RWPE1 (cell line): ENCODE measurements at regions not wholly inside any gene's neighbourhood (a gene's known extent, or its start where the extent isn't known, plus 50 kb on each side); places are given as distances from the start of the nearest gene placed in this dataset.
A peak's percentile ranks its signal among the peaks of the same experiment; 100 is the strongest.

ENCODE experiments used
- CTCF ChIA-PET: fragments of 350-600 bp; sonication (Branson Sonifier 250); formaldehyde crosslinking; extraction: SDS; loops from one replicate; lab custom pipeline; 2021; lab: Yijun Ruan, JAX
- POLR2A ChIA-PET: fragments of 400-600 bp; formaldehyde crosslinking; extraction: SDS; loops from one replicate; lab custom pipeline; 2020; ENCODE audit warnings: antibody characterized with exemption; ENCODE audit not compliant: low non-redundant PET; lab: Yijun Ruan, JAX
- DNase-seq: peaks from one replicate; pipeline ENCODE4 v3.0.0; 2012; ENCODE audit warnings: low spot score
- H3K27ac ChIP-seq: fragments of 450-650 bp; 2 replicates; pipeline ENCODE4 v1.5.1; 2017
- TF ChIP-seq, protein P1 (sequence below): fragments of 450-650 bp; conservative IDR thresholded peaks from 2 replicates; pipeline ENCODE4 v1.5.1; 2017; ENCODE audit warnings: low read depth, mild to moderate bottlenecking

DNA sequence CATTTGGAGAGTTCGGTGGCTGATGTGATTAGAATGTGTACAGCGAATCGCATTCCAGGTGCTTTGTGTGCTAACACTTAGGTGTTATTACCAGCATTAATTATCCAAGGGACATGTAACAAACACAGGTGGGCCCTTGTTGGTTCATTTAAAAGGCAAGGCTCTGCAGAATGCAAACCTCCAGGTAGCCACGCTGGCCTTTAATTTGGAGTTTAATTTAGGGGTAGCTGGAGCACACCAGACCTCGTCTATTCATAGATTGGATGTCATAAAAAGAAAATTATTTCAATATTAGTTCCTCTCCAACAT is 191.1 kb downstream of the MAT2B start:
- TF ChIP-seq, protein P1, sequence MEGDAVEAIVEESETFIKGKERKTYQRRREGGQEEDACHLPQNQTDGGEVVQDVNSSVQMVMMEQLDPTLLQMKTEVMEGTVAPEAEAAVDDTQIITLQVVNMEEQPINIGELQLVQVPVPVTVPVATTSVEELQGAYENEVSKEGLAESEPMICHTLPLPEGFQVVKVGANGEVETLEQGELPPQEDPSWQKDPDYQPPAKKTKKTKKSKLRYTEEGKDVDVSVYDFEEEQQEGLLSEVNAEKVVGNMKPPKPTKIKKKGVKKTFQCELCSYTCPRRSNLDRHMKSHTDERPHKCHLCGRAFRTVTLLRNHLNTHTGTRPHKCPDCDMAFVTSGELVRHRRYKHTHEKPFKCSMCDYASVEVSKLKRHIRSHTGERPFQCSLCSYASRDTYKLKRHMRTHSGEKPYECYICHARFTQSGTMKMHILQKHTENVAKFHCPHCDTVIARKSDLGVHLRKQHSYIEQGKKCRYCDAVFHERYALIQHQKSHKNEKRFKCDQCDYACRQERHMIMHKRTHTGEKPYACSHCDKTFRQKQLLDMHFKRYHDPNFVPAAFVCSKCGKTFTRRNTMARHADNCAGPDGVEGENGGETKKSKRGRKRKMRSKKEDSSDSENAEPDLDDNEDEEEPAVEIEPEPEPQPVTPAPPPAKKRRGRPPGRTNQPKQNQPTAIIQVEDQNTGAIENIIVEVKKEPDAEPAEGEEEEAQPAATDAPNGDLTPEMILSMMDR: peak; percentile 37
- CTCF ChIA-PET: interaction anchor here (0.6 to 1.9 kb wide), 10 partner anchors 19 to 1747 kb away, joined by 3 to 7 read pairs (median 4); no protein-coding TSS in a partner anchor
- no peak overlapping the region for H3K27ac ChIP-seq
- POLR2A ChIA-PET: no interaction called here
- no peak for DNase-seq

DNA sequence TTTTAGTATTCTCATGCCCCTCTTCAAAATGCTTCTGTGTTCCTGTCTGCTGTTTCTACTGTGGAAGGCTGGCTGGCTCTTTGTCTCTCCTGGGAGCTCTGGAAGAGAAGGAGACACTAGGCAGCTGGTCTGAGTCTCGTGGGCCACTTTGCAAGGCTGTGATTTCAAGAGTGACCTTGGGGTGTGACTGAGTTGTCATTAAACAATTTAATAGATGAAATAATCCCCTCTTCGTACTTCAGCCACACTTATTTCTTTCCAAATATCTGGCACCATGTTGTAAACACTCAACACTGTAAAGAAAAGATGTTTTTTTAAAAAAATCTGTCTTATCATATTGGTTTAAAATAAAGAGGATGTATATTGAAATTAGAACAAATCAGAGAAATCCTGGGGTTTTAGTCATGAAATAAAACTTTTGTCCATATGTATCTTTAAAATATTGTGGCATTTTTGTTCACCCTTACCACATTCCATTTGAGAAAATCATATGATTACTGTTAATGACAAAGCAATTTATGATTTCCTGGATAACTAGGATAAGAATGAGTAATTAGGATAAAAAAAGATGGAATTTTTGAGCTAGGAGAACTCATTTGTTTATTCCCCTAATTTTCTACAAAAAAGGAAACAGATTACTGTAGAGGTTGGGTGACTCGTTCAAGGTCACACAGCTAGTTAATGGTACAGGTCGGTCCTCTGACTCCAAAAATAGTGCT is 200.8 kb downstream of the MAT2B start:
- CTCF ChIA-PET: interaction anchor here (0.6 kb wide), 2 partner anchors 186 to 447 kb away, joined by 3 read pairs; no protein-coding TSS in a partner anchor
- POLR2A ChIA-PET: no interaction called here
- DNase-seq: peak; percentile 26
- TF ChIP-seq, protein P1: no peak
- no peak overlapping the region for H3K27ac ChIP-seq

DNA sequence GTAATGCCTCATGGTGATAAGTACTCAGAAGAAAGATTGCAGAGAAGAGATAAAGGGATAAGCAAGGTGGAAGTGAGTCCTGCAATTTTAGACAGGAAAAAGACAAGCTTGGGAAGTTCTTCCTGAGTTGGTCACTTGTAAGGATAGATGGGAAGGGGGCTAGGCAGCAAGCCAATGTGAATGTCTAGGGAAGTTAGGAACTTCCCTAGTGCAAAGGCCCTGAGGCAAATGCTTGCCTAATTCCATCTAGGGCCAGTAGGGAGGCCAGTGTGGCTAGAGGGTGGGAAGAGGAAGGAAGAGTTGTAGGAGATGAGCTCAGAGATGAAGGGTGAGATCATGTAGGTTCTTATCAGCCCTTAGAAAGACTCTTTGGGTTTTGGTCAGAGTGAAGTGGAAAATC is 206.6 kb downstream of the MAT2B start:
- POLR2A ChIA-PET: no interaction called here
- CTCF ChIA-PET: no interaction called here
- TF ChIP-seq, protein P1: no peak
- no peak for DNase-seq
- H3K27ac ChIP-seq: no peak overlapping the region

DNA sequence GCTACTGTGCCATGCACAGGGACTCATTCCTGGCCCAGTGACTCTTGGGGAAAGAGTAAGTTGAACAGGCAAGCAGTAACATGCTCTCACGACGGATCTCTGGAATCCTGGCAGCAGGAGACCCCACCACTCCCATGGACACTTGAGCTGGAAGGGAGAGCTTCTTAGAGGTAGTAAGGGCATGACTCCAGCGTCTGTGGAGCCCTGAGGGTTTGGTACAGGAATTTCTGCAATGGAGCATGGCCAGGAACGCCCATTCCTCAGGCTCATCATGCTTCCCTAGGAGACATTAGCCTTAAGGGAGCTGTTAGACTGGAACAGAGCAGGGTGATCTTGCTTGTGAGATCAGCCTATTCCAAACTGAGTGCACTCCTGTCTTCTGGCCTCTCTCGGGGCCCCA is 212.9 kb downstream of the MAT2B start:
- TF ChIP-seq, protein P1: no peak
- H3K27ac ChIP-seq: peak overlapping the region; percentile 47
- ChIA-PET POLR2A (no interaction called here), CTCF (interaction anchor here (0.6 kb wide), 2 partner anchors 338 to 994 kb away, joined by 3 to 5 read pairs; no protein-coding TSS in a partner anchor)
- DNase-seq: peak; percentile 21

DNA sequence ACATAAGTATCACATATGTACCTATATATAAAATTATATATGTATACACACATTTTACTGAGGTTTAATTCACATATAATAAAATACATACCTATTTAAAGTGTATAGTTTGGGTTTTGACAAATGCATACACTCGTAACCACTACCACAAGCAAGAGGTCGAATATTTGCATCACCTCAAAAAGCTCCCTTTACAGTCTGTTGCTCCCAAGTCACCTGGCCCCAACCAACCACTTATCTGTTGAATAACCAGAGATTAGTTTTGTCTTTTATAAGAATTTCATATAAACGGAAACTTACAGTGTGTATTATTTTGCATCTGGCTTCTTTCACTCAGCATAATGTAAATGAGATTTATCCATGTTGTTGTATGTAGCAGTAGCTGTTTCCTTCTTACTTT is 218.9 kb downstream of the MAT2B start:
- ChIA-PET POLR2A (no interaction called here), CTCF (no interaction called here)
- TF ChIP-seq, protein P1: no peak
- DNase-seq: no peak
- H3K27ac ChIP-seq: no peak overlapping the region

DNA sequence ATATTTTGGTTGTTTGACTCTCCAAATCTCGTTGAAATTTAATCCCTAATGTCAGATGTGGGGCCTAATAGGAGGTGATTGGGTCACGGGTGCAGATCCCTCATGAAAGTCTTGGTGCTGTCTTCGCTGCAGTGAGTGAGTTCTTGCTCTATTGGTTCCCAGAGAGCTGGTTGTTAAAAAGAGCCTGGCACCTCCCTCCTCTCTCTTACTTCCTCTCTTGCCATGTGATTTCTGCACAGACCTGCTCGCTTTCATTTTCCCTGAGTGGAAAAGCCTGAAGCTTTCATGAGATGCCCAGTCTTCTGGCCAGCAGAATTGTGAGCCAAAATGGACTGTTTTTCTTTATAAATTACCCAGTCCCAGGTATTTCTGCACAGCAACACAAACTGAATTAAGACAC is 221.6 kb downstream of the MAT2B start:
- CTCF ChIA-PET: no interaction called here
- DNase-seq: no peak
- POLR2A ChIA-PET: no interaction called here
- no peak overlapping the region for H3K27ac ChIP-seq
- TF ChIP-seq, protein P1: no peak
